IPS-15b (cell line): ENCODE measurements at regions not wholly inside any gene's neighbourhood (a gene's known extent, or its start where the extent isn't known, plus 50 kb on each side); places are given as distances from the start of the nearest gene placed in this dataset.

ENCODE experiments used
- H3K27me3 ChIP-seq: one replicate; pipeline ENCODE4 v1.6.1; 2013; ENCODE audit warnings: low read length; ENCODE audit not compliant: control insufficient read depth, insufficient read depth
- H3K36me3 ChIP-seq: one replicate; pipeline ENCODE4 v1.6.1; 2013; ENCODE audit warnings: low read length; ENCODE audit not compliant: control insufficient read depth, insufficient read depth
- H3K4me1 ChIP-seq: one replicate; pipeline ENCODE4 v1.6.1; 2013; ENCODE audit warnings: mild to moderate bottlenecking, low read length; ENCODE audit not compliant: control insufficient read depth, insufficient read depth
- H3K4me3 ChIP-seq: one replicate; pipeline ENCODE4 v1.5.1; 2013; ENCODE audit warnings: low read depth, low read length
- H3K9ac ChIP-seq: one replicate; pipeline ENCODE4 v1.6.1; 2013; ENCODE audit warnings: low read depth, mild to moderate bottlenecking, low read length
- H3K9me3 ChIP-seq: one replicate; pipeline ENCODE4 v1.6.1; 2013; ENCODE audit warnings: mild to moderate bottlenecking, low read length; ENCODE audit not compliant: control insufficient read depth, insufficient read depth

GRCh38 chr3:168314166-168314565, 218.4 kb upstream of the GOLIM4 start:
- Histone ChIP-seq H3K9me3 (no peaks in the 10 kb centered on the region), H3K4me1 (no peaks in the 10 kb centered on the region), H3K4me3 (no peak overlapping the region), H3K36me3 (no peaks in the 10 kb centered on the region), H3K27me3 (no peaks in the 10 kb centered on the region), H3K9ac (no peak overlapping the region)

- Histone ChIP-seq H3K36me3 (no peaks in the 10 kb centered on the region), H3K4me3 (no peak overlapping the region), H3K4me1 (no peaks in the 10 kb centered on the region), H3K9me3 (no peaks in the 10 kb centered on the region), H3K27me3 (no peaks in the 10 kb centered on the region), H3K9ac (no peak overlapping the region)
These were observed 217.3 kb upstream of the GOLIM4 start for GRCh38 chr3:168312984-168313383.

DNA sequence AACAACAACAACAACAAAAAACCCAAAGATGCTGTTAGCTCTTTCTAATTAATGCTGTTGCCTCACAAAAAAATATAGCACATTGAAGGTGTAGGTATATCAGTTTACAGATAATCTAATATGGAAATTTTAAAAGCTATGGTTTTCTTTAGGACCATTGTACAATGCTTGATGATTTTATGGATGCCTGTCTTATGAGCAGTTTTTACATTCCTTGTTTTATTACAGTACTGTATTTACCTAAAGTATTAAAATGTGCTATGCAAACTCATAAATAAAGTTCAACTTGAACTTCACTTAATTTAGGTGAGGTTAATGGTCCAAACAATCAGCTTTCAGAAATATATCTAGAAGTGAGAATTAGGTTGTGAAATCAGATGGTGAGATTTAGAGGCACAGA, 212.2 kb upstream of the GOLIM4 start:
- Histone ChIP-seq H3K27me3 (no peaks in the 10 kb centered on the region), H3K36me3 (no peaks in the 10 kb centered on the region), H3K4me3 (no peak overlapping the region), H3K9me3 (peaks cover 8% of the 10 kb centered on the region), H3K9ac (no peak overlapping the region), H3K4me1 (no peaks in the 10 kb centered on the region)

DNA sequence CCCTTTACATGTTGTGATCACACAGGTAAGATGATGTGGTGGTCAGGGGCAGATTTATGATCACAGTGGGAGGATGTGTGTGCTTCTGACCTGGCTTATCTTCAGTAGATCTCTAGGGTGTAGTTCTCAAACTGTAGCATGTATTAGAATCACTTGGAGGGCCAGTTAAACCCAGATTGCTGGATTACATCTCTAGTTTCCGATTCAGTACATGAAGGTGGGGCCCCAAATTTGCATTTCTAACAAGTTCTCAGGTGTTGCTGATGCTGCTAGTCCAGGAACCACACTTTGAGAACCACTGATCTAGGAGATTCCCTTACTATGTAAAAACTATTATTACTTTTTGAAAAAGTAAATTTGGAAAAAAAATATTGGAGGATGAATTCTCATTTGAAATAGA, 199.3 kb upstream of the GOLIM4 start:
- Histone ChIP-seq H3K4me3 (no peak overlapping the region), H3K4me1 (no peaks in the 10 kb centered on the region), H3K36me3 (no peaks in the 10 kb centered on the region), H3K9me3 (no peaks in the 10 kb centered on the region), H3K27me3 (no peaks in the 10 kb centered on the region), H3K9ac (no peak overlapping the region)

DNA sequence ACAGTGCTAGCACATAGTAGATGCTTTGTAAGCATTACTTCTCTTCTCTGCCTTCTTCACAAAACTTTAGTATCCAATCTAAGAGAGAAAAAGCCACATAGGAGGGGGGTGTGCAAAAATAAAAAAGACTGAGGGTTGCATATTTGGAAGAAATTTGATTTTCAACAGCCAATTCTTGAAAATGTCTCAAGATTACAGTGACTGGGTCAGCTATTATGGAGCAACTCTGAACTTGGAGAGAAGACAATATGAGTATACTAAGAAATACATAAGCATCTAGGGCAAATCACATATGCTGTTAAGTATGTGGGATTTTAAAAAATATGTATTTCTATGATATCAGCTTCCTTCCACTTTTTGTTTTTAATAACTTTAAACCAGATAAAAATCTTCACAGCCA, 196.6 kb upstream of the GOLIM4 start:
- Histone ChIP-seq H3K9me3 (no peaks in the 10 kb centered on the region), H3K9ac (no peak overlapping the region), H3K4me1 (peaks cover 3% of the 10 kb centered on the region), H3K36me3 (no peaks in the 10 kb centered on the region), H3K27me3 (no peaks in the 10 kb centered on the region), H3K4me3 (no peak overlapping the region)

GRCh38 chr3:168289471-168290008, 193.8 kb upstream of the GOLIM4 start:
- H3K4me1 ChIP-seq, result peaks cover 3% of the 10 kb centered on the region
- H3K4me3 ChIP-seq, result no peak overlapping the region
- no peaks in the 10 kb centered on the region for H3K9me3 ChIP-seq
- H3K9ac ChIP-seq, result no peak overlapping the region
- H3K27me3 ChIP-seq, result no peaks in the 10 kb centered on the region
- H3K36me3 ChIP-seq, result no peaks in the 10 kb centered on the region

- Histone ChIP-seq H3K9me3 (no peaks in the 10 kb centered on the region), H3K9ac (no peak overlapping the region), H3K4me1 (peaks cover 3% of the 10 kb centered on the region), H3K36me3 (no peaks in the 10 kb centered on the region), H3K4me3 (no peak overlapping the region), H3K27me3 (no peaks in the 10 kb centered on the region)
These were observed 193.0 kb upstream of the GOLIM4 start for GRCh38 chr3:168288511-168289401.

GRCh38 chr3:168285506-168285905, 189.8 kb upstream of the GOLIM4 start:
- H3K9me3 ChIP-seq, result no peaks in the 10 kb centered on the region
- no peak overlapping the region for H3K4me3 ChIP-seq
- peaks cover 5% of the 10 kb centered on the region for H3K4me1 ChIP-seq
- H3K36me3 ChIP-seq, result no peaks in the 10 kb centered on the region
- no peak overlapping the region for H3K9ac ChIP-seq
- H3K27me3 ChIP-seq, result no peaks in the 10 kb centered on the region

DNA sequence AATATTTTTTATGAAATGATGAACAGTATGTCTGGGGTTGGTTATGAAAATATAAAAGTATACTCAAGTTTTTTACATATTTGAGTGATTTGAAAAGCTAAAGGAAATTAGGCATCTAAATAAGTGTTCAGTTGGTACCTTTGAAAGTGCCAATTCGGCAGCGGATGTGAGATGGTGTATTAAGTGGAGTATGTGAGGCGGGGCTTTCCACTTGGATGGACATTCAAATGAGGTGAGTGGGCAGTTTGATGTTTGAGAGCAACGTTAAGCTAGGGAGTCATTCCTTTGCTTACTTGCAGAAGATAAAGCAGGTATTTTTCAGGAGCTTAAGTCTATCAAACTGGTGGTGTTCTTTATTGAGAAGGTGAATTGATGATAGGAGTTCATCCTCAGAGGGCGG, 189.0 kb upstream of the GOLIM4 start:
- no peak overlapping the region for H3K9ac ChIP-seq
- H3K36me3 ChIP-seq, result no peaks in the 10 kb centered on the region
- no peaks in the 10 kb centered on the region for H3K27me3 ChIP-seq
- H3K4me3 ChIP-seq, result no peak overlapping the region
- H3K9me3 ChIP-seq, result no peaks in the 10 kb centered on the region
- H3K4me1 ChIP-seq, result peaks cover 7% of the 10 kb centered on the region

DNA sequence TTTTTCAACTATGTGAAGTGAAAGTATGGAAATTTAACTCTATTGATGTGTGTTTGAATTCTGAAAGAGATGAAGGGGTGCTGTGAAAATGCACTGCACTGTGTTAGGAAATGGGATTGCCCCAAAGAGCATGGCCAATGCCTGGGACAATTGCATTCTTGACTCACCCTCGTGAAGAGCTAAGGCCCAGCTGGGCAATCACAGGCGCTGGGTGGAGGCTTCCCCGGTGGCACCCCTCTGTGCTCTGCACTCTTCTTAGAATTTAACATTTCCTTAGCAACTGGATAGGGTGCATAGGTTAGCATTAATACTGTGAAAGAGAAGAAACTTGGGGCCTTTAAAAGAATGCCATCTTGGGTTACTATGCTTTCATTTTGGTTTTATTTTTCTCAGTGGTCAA, 179.9 kb upstream of the GOLIM4 start:
- Histone ChIP-seq H3K27me3 (no peaks in the 10 kb centered on the region), H3K9me3 (no peaks in the 10 kb centered on the region), H3K4me3 (no peak overlapping the region), H3K36me3 (no peaks in the 10 kb centered on the region), H3K9ac (no peak overlapping the region), H3K4me1 (peaks cover 15% of the 10 kb centered on the region)

GRCh38 chr3:168273917-168274316, 178.2 kb upstream of the GOLIM4 start:
- no peaks in the 10 kb centered on the region for H3K9me3 ChIP-seq
- no peaks in the 10 kb centered on the region for H3K36me3 ChIP-seq
- H3K27me3 ChIP-seq, result no peaks in the 10 kb centered on the region
- H3K9ac ChIP-seq, result no peak overlapping the region
- H3K4me3 ChIP-seq, result no peak overlapping the region
- peaks cover 11% of the 10 kb centered on the region for H3K4me1 ChIP-seq

DNA sequence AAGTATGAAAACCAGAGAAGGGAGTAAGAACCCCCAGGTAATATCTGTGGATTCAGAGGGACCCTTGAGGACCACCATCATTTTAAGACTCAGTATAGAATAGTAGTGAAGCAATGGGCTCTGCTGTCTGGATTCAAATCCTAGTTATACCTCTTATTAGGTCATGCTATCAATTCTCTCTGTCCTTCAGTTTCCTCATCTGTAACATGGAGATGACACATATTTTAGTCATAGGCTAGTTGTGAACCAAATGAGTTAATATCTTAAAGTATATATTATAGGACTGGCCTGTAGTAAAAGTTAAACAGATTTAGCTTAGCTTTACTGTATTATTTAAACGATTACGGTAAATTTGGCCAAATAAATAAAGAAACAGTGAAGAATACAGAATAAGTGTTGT, 177.3 kb upstream of the GOLIM4 start:
- peaks cover 11% of the 10 kb centered on the region for H3K4me1 ChIP-seq
- H3K9me3 ChIP-seq, result no peaks in the 10 kb centered on the region
- no peaks in the 10 kb centered on the region for H3K27me3 ChIP-seq
- no peak overlapping the region for H3K4me3 ChIP-seq
- H3K36me3 ChIP-seq, result no peaks in the 10 kb centered on the region
- no peak overlapping the region for H3K9ac ChIP-seq
